GM12878 (cell line): ENCODE measurements at regions not wholly inside any gene's neighbourhood (a gene's known extent, or its start where the extent isn't known, plus 50 kb on each side); places are given as distances from the start of the nearest gene placed in this dataset.

Source experiments
- ATAC-seq: fragments of 200-7000 bp; cut with Tn5 transposase; 3 replicates; pipeline ENCODE4 v1.9.1; 2020; ENCODE audit warnings: mild to moderate bottlenecking, moderate library complexity
- BruUV-seq: library from RNA; stranded (reverse); fragments of 400-500 nt; replicated peaks from 2 replicates; lab custom pipeline; 2021; lab: Mats Ljungman, UMichigan
- CTCF ChIA-PET: fragments of 300-600 bp; sonication (Branson Sonifier 250); formaldehyde crosslinking; extraction: SDS; loops from one replicate; lab custom pipeline; 2021; ENCODE audit warnings: inconsistent platforms; lab: Yijun Ruan, JAX
- POLR2A ChIA-PET: fragments of 350-600 bp; formaldehyde crosslinking; extraction: SDS; loops from one replicate; lab custom pipeline; 2021; ENCODE audit warnings: inconsistent platforms; lab: Charles Lee
- RAD21 ChIA-PET: fragments of 300-600 bp; sonication (Branson Sonifier 250); formaldehyde crosslinking; loops from one replicate; lab custom pipeline; 2023; ENCODE audit warnings: antibody characterized with exemption; ENCODE audit not compliant: unreplicated experiment; lab: Charles Lee
- SMC1A ChIA-PET: fragments of 300-600 bp; sonication (Branson Sonifier 250); formaldehyde crosslinking; loops from one replicate; lab custom pipeline; 2023; ENCODE audit not compliant: unreplicated experiment, uncharacterized antibody; lab: Charles Lee
- DNase-seq: peaks from one replicate; pipeline ENCODE4 v3.0.0-alpha.2; 2011; ENCODE audit warnings: low read depth, low spot score
- FAIRE-seq: peaks from 3 replicates; lab custom pipeline; 2011; peaks lifted over from hg19 to GRCh38; lab: Jason Lieb, UNC
- H2AFZ ChIP-seq: 2 replicates; pipeline ENCODE4 v1.6.0; 2011; ENCODE audit warnings: low read depth, low read length, control low read depth; ENCODE audit not compliant: control insufficient read depth
- H3K27ac ChIP-seq: 2 replicates; pipeline ENCODE4 v1.5.1; 2011; ENCODE audit warnings: control low read depth; ENCODE audit not compliant: control insufficient read depth, insufficient read depth
- H3K27me3 ChIP-seq, 2 experiments: replicated peaks in 1 of 2; 2 replicates each; pipeline versions ENCODE4 v1.6.0 to v1.6.1; 2011; ENCODE audit warnings: low read length in 1 of 2; ENCODE audit not compliant: control insufficient read depth in 2 of 2, insufficient read depth in 2 of 2
- H3K36me3 ChIP-seq, 2 experiments: 2 replicates each; pipeline ENCODE4 v1.5.1; 2011; ENCODE audit warnings: low read length in 1 of 2; ENCODE audit not compliant: control insufficient read depth in 2 of 2, insufficient read depth in 2 of 2
- H3K4me1 ChIP-seq: 2 replicates; pipeline ENCODE4 v1.6.1; 2011; ENCODE audit warnings: mild to moderate bottlenecking, low read length, moderate library complexity, mixed read lengths; ENCODE audit not compliant: control insufficient read depth, insufficient read depth
- H3K4me2 ChIP-seq: 2 replicates; pipeline ENCODE4 v1.6.0; 2011; ENCODE audit warnings: control low read depth; ENCODE audit not compliant: control insufficient read depth, insufficient read depth
- H3K4me3 ChIP-seq: fragments of 200-600 bp; sonication (generic); 2 replicates; pipeline ENCODE4 v1.5.1; 2016
- H3K79me2 ChIP-seq: 2 replicates; pipeline ENCODE4 v1.6.0; 2011; ENCODE audit warnings: low read length; ENCODE audit not compliant: control insufficient read depth, insufficient read depth
- H3K9ac ChIP-seq: 2 replicates; pipeline ENCODE4 v1.8.0; 2011; ENCODE audit warnings: low read length, control low read depth, mixed read lengths; ENCODE audit not compliant: control insufficient read depth, insufficient read depth
- H3K9me3 ChIP-seq: replicated peaks from 3 replicates; pipeline ENCODE4 v1.5.1; 2011; ENCODE audit warnings: mild to moderate bottlenecking, low read length; ENCODE audit not compliant: control insufficient read depth, insufficient read depth
- H4K20me1 ChIP-seq: 2 replicates; pipeline ENCODE4 v1.6.0; 2011; ENCODE audit not compliant: control insufficient read depth, insufficient read depth
- CBX5 ChIP-seq: sonication (generic); IDR thresholded peaks from 2 replicates; pipeline ENCODE4 v1.6.1; 2016; ENCODE audit warnings: low read depth, moderate library complexity, mild to moderate bottlenecking, inconsistent platforms
- CEBPB ChIP-seq, 2 experiments: fragments of 150-350 bp in 1 of 2; IDR thresholded peaks; 2 replicates each; pipeline ENCODE4 v1.6.1; 2012 to 2014; ENCODE audit warnings: low read depth in 2 of 2, low read length in 2 of 2, borderline replicate concordance in 1 of 2, inconsistent platforms in 1 of 2
- EZH2 ChIP-seq: IDR thresholded peaks from 2 replicates; pipeline ENCODE4 v1.6.1; 2012; ENCODE audit warnings: low read depth, mild to moderate bottlenecking, control low read depth, inconsistent platforms, low read length, borderline replicate concordance; ENCODE audit not compliant: control insufficient read depth
- HDAC6 ChIP-seq: fragments of 200-600 bp; sonication (generic); IDR thresholded peaks from one replicate; pipeline ENCODE4 v1.8.0; 2017; ENCODE audit warnings: antibody characterized with exemption; ENCODE audit not compliant: unreplicated experiment
- KDM1A ChIP-seq: fragments of 200-600 bp; sonication (generic); IDR thresholded peaks from 2 replicates; pipeline ENCODE4 v1.6.1; 2016; ENCODE audit warnings: borderline replicate concordance
- NR2C2 ChIP-seq: IDR thresholded peaks from 2 replicates; pipeline ENCODE4 v1.6.1; 2011; ENCODE audit warnings: borderline replicate concordance, low read depth; ENCODE audit not compliant: control insufficient read depth, insufficient read length
- POU2F2 ChIP-seq: IDR thresholded peaks from 3 replicates; pipeline ENCODE4 v1.6.1; 2011; ENCODE audit warnings: low read depth, mild to moderate bottlenecking, low read length, borderline replicate concordance
- SREBF1 ChIP-seq: IDR thresholded peaks from 2 replicates; pipeline ENCODE4 v1.6.1; 2012; ENCODE audit warnings: mild to moderate bottlenecking, low read length
- ZNF24 ChIP-seq: fragments of 450-650 bp; IDR thresholded peaks from 2 replicates; pipeline ENCODE4 v1.6.1; 2017; ENCODE audit warnings: antibody characterized with exemption, mild to moderate bottlenecking
- ZSCAN29 ChIP-seq: fragments of 450-650 bp; IDR thresholded peaks from 2 replicates; pipeline ENCODE4 v1.6.1; 2017; ENCODE audit warnings: mild to moderate bottlenecking, moderate library complexity
- ZZZ3 ChIP-seq: IDR thresholded peaks from 2 replicates; pipeline ENCODE4 v1.6.1; 2011; ENCODE audit warnings: low read depth; ENCODE audit not compliant: control insufficient read depth, insufficient read length
- WGBS: methylation state at CpG from one replicate; pipeline ENCODE4 v1.1.6; 2016; ENCODE audit warnings: low lambda C conversion rate; ENCODE audit not compliant: insufficient replicate concordance, insufficient coverage; ENCODE audit errors: missing lambda C conversion rate; 5-methylcytosine and 5-hydroxymethylcytosine counted together
- in situ Hi-C: fragments of 300-500 bp; cut with MboI; formaldehyde crosslinking; loops from 9 replicates; pipeline ENCODE4 v1.14.3; 2018; ENCODE audit warnings: mixed read lengths
- intact Hi-C: fragments of 100-400 bp; cut with micrococcal nuclease; formaldehyde crosslinking; loops from one replicate; pipeline ENCODE4 v1.14.2; 2022; ENCODE audit not compliant: unreplicated experiment
- TF ChIP-seq, protein P1 (sequence below): IDR thresholded peaks from 2 replicates; pipeline ENCODE4 v1.6.1; 2012; ENCODE audit warnings: low read depth, low read length, improper control_type of control experiment
- TF ChIP-seq, protein P2 (sequence below): fragments of 450-650 bp; IDR thresholded peaks from 2 replicates; pipeline ENCODE4 v1.6.1; 2017; ENCODE audit warnings: mild to moderate bottlenecking, moderate library complexity

DNA sequence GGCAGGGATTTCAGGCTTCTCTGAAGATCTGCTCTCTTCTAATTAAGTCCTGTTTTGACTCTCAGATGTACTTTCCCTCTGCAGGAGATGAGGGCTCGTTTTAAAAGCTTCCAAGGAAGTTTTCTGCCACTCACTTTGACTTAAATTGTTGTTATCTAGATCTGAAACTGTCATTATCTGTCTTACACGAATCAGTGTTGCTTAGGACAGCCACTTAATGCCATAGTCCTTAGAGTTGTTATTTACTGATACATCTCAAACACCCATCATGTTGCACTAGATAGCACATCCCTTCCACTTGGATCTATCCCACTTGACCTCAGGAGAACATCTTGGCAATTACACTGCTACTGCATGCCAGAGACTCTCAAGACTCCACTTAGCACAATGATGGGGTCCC is 86.9 kb upstream of the FAT3 start:
- H3K27me3 ChIP-seq = no peaks in the 10 kb centered on the region
- DNase-seq (no peak), FAIRE-seq (no peak), ATAC-seq (no peak)
- in situ Hi-C loops (no loop called here), intact Hi-C loops (no loop called here)
- no peaks in the 10 kb centered on the region for H3K4me1 ChIP-seq
- H3K9me3 ChIP-seq = no peaks in the 10 kb centered on the region
- no peak overlapping the region for H3K9ac ChIP-seq
- SMC1A ChIA-PET = no interaction called here
- no TSS peak for BruUV-seq
- no peak overlapping the region for H3K4me3 ChIP-seq
- POLR2A ChIA-PET = no interaction called here
- no peak overlapping the region for H3K27ac ChIP-seq
- no peaks in the 10 kb centered on the region for H3K36me3 ChIP-seq
- TF ChIP-seq ZNF24 (no peak), SREBF1 (no peak), NR2C2 (no peak), HDAC6 (no peak), EZH2 (no peak)
- RAD21 ChIA-PET = no interaction called here
- no peak overlapping the region for H2AFZ ChIP-seq
- 2% methylated on average over 2 of the region's 2 CpGs for WGBS
- CTCF ChIA-PET = no interaction called here
- H3K4me2 ChIP-seq = no peak overlapping the region
- H4K20me1 ChIP-seq = no peaks in the 10 kb centered on the region
- H3K79me2 ChIP-seq = no peaks in the 10 kb centered on the region

DNA sequence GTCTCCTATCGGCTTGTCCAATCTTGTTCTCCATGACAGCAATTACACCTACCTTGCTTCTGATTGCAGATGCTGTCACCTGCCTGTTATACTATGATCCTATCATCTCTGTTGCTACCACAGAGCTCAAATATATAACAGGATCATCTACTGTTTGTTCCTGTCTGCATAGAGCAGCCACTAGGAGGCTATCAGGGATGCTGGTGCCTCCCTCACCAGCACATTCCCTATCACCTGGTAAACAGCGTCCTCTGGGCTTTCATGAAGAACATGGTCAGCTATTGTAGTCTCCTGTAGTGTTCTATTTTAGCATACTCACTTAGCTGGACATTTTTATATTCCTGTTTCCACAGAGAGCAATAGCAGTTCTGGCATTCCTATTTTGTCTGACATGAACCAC is 87.8 kb upstream of the FAT3 start:
- H3K9ac ChIP-seq = no peak overlapping the region
- H3K4me3 ChIP-seq = no peak overlapping the region
- in situ Hi-C loops = no loop called here
- no peak for ATAC-seq
- RAD21 ChIA-PET = no interaction called here
- H3K79me2 ChIP-seq = no peaks in the 10 kb centered on the region
- CTCF ChIA-PET = no interaction called here
- no peaks in the 10 kb centered on the region for H3K4me1 ChIP-seq
- no peaks in the 10 kb centered on the region for H3K27me3 ChIP-seq
- H3K27ac ChIP-seq = no peak overlapping the region
- no peak overlapping the region for H2AFZ ChIP-seq
- POLR2A ChIA-PET = no interaction called here
- DNase-seq = no peak
- intact Hi-C loops = no loop called here
- SMC1A ChIA-PET = interaction anchor here (1.8 kb wide), 1 partner anchor 8 kb away, joined by 4 read pairs; no protein-coding TSS in a partner anchor
- H4K20me1 ChIP-seq = no peaks in the 10 kb centered on the region
- H3K4me2 ChIP-seq = no peak overlapping the region
- BruUV-seq = no TSS peak
- 2% methylated on average over 2 of the region's 2 CpGs for WGBS
- no peaks in the 10 kb centered on the region for H3K36me3 ChIP-seq
- FAIRE-seq = no peak
- no peaks in the 10 kb centered on the region for H3K9me3 ChIP-seq
- TF ChIP-seq KDM1A (no peak), ZSCAN29 (no peak), CEBPB (IDR thresholded peaks at IDR 0.05; ENCODE audit: borderline replicate concordance in 1 of 2, low read depth in 2 of 2, low read length in 2 of 2) (no peak), POU2F2 (no peak), CBX5 (no peak), ZZZ3 (no peak)
- TF ChIP-seq, protein P1, sequence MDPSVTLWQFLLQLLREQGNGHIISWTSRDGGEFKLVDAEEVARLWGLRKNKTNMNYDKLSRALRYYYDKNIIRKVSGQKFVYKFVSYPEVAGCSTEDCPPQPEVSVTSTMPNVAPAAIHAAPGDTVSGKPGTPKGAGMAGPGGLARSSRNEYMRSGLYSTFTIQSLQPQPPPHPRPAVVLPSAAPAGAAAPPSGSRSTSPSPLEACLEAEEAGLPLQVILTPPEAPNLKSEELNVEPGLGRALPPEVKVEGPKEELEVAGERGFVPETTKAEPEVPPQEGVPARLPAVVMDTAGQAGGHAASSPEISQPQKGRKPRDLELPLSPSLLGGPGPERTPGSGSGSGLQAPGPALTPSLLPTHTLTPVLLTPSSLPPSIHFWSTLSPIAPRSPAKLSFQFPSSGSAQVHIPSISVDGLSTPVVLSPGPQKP = no peak
- TF ChIP-seq, protein P2, sequence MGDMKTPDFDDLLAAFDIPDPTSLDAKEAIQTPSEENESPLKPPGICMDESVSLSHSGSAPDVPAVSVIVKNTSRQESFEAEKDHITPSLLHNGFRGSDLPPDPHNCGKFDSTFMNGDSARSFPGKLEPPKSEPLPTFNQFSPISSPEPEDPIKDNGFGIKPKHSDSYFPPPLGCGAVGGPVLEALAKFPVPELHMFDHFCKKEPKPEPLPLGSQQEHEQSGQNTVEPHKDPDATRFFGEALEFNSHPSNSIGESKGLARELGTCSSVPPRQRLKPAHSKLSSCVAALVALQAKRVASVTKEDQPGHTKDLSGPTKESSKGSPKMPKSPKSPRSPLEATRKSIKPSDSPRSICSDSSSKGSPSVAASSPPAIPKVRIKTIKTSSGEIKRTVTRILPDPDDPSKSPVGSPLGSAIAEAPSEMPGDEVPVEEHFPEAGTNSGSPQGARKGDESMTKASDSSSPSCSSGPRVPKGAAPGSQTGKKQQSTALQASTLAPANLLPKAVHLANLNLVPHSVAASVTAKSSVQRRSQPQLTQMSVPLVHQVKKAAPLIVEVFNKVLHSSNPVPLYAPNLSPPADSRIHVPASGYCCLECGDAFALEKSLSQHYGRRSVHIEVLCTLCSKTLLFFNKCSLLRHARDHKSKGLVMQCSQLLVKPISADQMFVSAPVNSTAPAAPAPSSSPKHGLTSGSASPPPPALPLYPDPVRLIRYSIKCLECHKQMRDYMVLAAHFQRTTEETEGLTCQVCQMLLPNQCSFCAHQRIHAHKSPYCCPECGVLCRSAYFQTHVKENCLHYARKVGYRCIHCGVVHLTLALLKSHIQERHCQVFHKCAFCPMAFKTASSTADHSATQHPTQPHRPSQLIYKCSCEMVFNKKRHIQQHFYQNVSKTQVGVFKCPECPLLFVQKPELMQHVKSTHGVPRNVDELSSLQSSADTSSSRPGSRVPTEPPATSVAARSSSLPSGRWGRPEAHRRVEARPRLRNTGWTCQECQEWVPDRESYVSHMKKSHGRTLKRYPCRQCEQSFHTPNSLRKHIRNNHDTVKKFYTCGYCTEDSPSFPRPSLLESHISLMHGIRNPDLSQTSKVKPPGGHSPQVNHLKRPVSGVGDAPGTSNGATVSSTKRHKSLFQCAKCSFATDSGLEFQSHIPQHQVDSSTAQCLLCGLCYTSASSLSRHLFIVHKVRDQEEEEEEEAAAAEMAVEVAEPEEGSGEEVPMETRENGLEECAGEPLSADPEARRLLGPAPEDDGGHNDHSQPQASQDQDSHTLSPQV = no peak
